Ishikawa (cell line): ENCODE measurements at regions not wholly inside any gene's neighbourhood (a gene's known extent, or its start where the extent isn't known, plus 50 kb on each side); places are given as distances from the start of the nearest gene placed in this dataset.
A peak's percentile ranks its signal among the peaks of the same experiment; 100 is the strongest.

Source experiments
- CEBPB ChIP-seq: IDR thresholded peaks from 2 replicates; pipeline ENCODE4 v1.6.1; 2012
- CREB1 ChIP-seq: IDR thresholded peaks from 2 replicates; pipeline ENCODE4 v1.6.1; 2012; ENCODE audit warnings: low read depth
- EGR1 ChIP-seq: IDR thresholded peaks from 2 replicates; pipeline ENCODE4 v1.6.1; 2012
- EP300 ChIP-seq: IDR thresholded peaks from 2 replicates; pipeline ENCODE4 v1.6.1; 2012; ENCODE audit warnings: borderline replicate concordance
- FOXM1 ChIP-seq: IDR thresholded peaks from 2 replicates; pipeline ENCODE4 v1.6.1; 2012; ENCODE audit warnings: low read depth, borderline replicate concordance
- MAX ChIP-seq: IDR thresholded peaks from 2 replicates; pipeline ENCODE4 v1.6.1; 2012
- NFIC ChIP-seq: IDR thresholded peaks from 2 replicates; pipeline ENCODE4 v1.6.1; 2012
- RAD21 ChIP-seq: IDR thresholded peaks from 2 replicates; pipeline ENCODE4 v1.6.1; 2012; ENCODE audit warnings: low read depth
- REST ChIP-seq: IDR thresholded peaks from 2 replicates; pipeline ENCODE4 v1.6.1; 2012; ENCODE audit warnings: low read depth, mild to moderate bottlenecking
- TAF1 ChIP-seq: IDR thresholded peaks from 2 replicates; pipeline ENCODE4 v1.6.1; 2012; ENCODE audit warnings: low read depth, mild to moderate bottlenecking
- TCF12 ChIP-seq: IDR thresholded peaks from 2 replicates; pipeline ENCODE4 v1.6.1; 2012; ENCODE audit warnings: low read depth
- TEAD4 ChIP-seq: IDR thresholded peaks from 2 replicates; pipeline ENCODE4 v1.6.1; 2012
- USF1 ChIP-seq: IDR thresholded peaks from 2 replicates; pipeline ENCODE4 v1.6.1; 2012
- YY1 ChIP-seq: IDR thresholded peaks from 2 replicates; pipeline ENCODE4 v1.6.1; 2012; ENCODE audit warnings: low read depth
- ZBTB7A ChIP-seq: IDR thresholded peaks from 2 replicates; pipeline ENCODE4 v1.6.1; 2012; ENCODE audit warnings: low read depth

GRCh38 chr12:124511259-124511985, 56.0 kb downstream of the NCOR2 start:
- no peak for TF ChIP-seq FOXM1
- no peak for TF ChIP-seq CREB1
- no peak for TF ChIP-seq REST
- no peak for TF ChIP-seq EP300
- TF ChIP-seq EGR1, result no peak
- TF ChIP-seq RAD21, result no peak
- no peak for TF ChIP-seq TCF12
- TF ChIP-seq MAX, result no peak
- TF ChIP-seq USF1, result no peak
- no peak for TF ChIP-seq TEAD4
- TF ChIP-seq TAF1, result no peak
- no peak for TF ChIP-seq ZBTB7A
- TF ChIP-seq NFIC, result no peak
- TF ChIP-seq CEBPB, result no peak

- no peak for TF ChIP-seq REST
- no peak for TF ChIP-seq CREB1
- TF ChIP-seq RAD21, result peak; percentile 54
These were observed 57.0 kb downstream of the NCOR2 start for GRCh38 chr12:124510301-124510970.

- TF ChIP-seq EP300 (peak; percentile 90), TAF1 (no peak), MAX (peak; percentile 71), RAD21 (peak; percentile 22; the same call in 1 of the 2 replicates), EGR1 (peak; percentile 60), USF1 (peak; percentile 18; the same call in 1 of the 2 replicates), NFIC (peak; percentile 79), TEAD4 (peak; percentile 73), ZBTB7A (peak; percentile 82; the same call in 1 of the 2 replicates), CREB1 (0 out of 2 replicates have a peak, but pooled peaks have one; percentile 2), TCF12 (peak; percentile 86), CEBPB (peak; percentile 90), YY1 (no peak; the same call in 1 of the 2 replicates), REST (no peak), FOXM1 (peak; percentile 80)
These were observed 57.6 kb downstream of the NCOR2 start for GRCh38 chr12:124509676-124510300.

- TF ChIP-seq USF1, result no peak
These were observed 58.1 kb downstream of the NCOR2 start for GRCh38 chr12:124509300-124509675.
